Activated CD4-positive, CD25-positive, alpha-beta regulatory T cell (primary cell): ENCODE measurements at regions not wholly inside any gene's neighbourhood (a gene's known extent, or its start where the extent isn't known, plus 50 kb on each side); places are given as distances from the start of the nearest gene placed in this dataset.
"Not testable (repeated sequence)": the region's sequence is repeated elsewhere in the genome, so short reads cannot be mapped to it uniquely, and the experiment has no call there.

ENCODE experiments used
- DNase-seq, 4 experiments: peaks; one replicate each; lab custom pipeline; 2025; lab: John Stamatoyannopoulos, UW

DNA sequence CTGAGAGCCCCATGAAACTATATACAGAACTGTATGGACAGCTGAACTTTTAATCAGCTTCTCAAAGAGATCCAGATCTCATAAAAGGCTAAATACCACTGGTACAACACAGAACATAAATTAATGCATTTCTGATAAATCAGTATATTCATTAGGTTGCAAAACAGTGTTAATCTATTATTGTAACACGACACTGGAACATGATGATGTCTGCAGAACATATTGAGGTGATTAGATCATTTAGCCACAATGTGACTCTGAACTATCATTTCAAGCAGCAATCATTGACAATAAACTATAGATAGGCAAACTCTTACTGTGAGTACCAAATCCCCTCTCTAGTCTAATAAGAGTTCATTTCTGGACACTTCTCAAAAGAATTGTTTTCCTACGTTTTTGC, 50.3 kb downstream of the GASK1B start:
- DNase-seq, result no peak

DNA sequence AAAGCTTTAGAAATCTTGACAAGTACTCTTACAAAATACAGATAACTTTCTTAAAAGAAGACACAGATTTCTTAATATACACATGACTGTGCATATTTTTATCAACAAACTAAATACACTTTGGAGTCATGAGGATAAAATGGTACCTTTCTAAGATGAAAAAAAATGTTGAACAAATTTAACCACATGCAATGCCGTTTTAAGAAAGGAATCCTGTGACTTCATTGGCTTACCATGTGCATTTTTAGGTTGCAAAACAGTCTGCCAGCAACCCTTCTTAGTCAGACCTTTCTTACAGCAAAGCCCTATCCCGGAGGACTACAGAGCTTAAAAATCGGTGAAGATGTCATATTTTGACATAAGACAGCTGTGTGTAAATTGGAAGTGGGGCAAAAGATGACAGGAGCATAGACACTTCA, 51.7 kb downstream of the GASK1B start:
- DNase-seq, result no peak

DNA sequence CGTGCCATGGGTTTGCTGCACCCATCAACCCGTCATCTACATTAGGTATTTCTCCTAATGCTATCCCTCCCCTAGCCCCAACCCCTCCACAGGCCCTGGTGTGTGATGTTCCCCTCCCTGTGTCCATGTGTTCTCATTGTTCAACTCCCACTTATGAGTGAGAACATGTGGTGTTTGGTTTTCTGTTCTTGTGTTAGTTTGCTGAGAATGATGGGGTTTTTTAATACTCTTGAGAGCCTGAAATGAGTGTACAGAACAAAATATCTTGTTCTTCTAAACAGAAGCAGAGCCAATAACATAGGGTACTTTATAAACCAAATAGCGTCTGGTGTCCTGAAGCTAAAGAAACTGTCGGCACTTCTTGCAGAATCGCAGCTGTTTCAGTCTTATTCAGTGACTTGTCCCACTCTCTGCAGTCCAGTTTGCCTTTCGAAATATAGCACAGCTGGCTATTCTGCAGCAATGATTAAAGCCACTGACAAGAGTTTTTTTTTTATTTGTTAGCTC, 52.1 kb downstream of the GASK1B start:
- not testable (repeated sequence) for DNase-seq

DNA sequence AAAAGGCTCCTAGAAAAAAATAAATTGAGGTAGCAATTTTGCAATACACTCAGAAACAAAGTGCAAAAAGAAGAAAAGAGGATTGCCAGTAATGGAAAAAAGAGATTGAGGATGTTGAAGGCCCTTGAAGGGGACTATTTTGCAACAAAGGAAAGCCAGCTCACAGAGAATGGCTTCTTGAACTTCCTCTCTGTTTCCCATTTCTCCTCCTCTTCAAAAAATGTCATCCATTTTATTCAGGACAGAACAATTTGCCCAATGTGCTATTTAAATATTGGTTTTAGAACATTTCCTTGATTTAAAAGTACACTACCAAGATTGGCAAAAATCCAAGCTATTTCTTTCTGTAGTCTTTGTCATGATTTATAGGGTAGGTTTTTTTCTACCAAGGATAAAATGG, 60.2 kb downstream of the GASK1B start:
- DNase-seq, result no peak

DNA sequence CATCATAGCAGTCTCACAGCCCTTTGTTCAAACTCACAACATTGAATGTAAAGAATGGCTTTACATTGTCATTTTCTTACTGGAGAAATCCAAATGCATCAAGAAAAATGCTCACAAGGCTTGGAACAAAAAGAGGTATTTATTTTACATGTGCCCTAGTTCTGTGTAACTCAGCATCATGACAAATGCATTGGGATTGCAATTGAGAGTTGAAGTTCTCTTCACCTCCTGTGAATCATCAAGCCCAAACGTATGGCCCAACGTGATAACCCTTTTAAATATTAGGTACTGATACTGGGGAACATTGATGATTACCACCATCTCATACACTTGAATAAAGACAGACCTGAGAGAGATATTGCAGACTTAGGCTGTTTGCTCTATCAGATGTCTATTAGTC, 61.6 kb downstream of the GASK1B start:
- DNase-seq, result no peak

DNA sequence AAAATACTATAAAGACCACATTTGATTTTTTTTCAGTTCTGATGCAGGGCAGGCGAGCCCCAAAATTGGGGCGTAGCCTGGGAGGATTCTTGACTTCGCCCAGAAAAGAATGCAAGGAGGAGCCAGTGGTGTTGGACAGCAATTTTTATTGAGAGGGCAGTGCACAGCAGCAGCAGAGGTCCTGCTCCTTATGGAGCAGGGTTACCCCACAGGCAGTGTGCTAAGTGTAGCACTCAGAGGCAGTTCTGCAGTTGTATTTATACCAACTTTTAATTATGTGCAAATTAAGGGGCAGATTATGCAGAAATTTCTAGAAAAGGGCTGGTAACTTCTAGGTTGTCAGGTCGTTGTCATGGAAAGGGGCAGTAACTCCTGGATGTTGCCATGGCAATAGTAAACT, 69.9 kb downstream of the GASK1B start:
- no peak for DNase-seq

DNA sequence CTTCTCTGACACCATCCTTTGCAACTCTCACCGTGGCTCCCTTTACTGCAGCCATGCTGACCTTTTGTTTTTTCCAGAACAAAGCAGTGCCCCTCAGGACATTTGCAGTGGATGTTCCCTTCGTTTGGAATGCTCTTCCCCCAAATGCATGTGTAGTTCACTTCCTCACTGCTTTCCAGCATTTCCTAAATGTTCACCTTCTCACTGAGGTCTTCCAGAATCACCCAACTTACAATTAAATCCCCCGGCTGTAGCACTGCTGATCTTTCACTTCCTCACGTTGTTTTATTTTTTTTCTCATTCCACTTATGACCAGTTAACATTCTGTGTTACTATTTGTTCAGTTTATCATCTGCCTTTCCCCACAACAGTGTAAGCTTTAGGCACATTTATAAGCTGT, 73.1 kb downstream of the GASK1B start:
- DNase-seq, result no peak

DNA sequence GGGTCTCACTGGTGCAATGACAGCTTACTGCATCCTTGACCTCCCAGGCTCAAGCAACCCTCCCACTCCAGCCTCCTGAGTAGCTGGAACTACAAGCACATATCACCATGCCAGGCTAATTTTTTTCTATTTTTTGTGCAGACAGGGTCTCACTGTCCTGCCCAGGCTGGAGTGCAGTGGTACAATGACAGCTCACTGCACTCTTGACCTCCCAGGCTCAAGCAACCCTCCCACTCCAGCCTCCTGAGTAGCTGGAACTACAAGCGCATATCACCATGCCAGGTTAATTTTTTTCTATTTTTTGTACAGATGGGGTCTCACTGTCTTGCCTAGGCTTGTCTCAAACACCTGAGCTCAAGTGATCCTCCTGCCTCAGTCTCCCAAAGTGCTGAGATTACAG, 74.0 kb downstream of the GASK1B start:
- no peak for DNase-seq

DNA sequence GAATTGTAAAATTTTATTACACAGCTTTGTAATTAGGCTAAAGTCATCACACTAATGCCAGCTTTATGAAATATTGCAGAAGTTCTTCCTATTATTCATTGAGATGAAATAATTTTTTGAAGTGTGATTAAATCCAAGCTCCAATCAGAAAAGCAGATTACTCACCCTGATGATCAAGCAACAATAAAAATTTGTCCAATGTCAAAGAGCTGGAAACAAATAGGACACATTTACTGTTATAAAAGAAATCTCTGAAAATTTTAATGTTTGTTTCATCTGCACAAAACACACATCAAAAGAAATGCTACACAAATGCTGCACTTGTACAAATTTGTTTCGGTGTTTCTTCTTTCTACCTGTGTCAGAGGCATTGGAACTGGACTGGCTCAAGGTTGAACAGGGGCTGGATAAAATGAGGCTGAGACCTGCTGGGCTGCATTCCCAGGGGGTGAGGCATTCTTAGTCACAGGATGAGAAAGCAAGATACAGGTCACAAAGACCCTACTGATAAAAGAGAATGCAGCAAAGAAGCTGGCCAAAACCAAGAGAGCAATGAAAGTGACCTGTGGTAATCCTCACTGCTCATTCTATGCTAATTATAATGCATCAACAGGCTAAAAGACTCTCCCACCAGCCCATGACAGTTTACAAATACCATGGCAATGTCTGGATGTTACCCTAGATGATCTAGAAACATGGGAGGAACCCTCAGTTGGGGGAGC, 78.3 kb downstream of the GASK1B start:
- DNase-seq, result no peak

DNA sequence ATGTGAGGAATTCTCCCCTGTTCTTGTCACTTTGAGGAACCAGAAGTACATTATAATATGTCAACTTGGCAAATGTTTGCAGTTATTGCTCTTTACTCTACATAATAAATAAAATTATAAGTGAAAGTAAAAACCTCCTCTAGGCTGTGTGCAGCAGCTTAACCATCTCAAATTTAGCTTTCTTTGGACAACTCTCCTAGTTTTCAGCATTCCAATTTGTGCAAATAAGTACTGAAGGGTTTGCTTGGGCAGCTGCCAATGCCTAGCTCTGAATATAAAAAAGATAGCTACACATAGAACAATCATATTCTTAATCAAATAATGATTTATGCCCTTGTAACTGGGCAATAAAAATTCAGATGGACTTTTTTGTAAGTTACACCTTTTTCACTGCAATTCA, 82.5 kb downstream of the GASK1B start:
- DNase-seq, result no peak

DNA sequence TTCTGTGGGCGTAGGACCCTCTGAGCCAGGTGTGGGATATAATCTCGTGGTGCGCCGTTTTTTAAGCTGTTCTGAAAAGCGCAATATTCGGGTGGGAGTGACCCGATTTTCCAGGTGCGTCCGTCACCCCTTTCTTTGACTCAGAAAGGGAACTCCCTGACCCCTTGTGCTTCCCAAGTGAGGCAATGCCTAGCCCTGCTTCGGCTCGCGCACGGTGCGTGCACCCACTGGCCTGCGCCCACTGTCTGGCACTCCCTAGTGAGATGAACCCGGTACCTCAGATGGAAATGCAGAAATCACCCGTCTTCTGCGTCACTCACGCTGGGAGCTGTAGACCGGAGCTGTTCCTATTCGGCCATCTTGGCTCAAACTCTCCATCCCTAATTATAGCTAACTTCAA, 82.9 kb downstream of the GASK1B start:
- not testable (repeated sequence) for DNase-seq

DNA sequence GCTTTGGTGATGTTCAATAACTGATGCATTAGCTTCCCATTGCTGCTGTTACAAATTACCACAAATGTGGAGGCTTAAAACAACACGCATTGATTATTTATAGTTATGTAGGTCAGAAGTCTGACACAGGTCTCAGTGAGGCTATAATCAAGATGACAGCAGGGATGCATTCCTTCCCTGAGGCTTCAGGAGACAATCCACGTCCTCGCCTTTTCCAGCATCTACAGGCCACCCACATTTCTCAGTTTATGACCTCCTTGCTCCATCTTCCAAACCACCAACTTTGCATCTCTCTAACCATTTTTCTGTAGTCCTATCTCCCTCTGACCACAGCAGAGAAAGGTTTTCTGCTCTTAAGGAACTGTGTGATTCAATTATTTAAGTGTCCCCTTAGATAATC, 92.5 kb downstream of the GASK1B start:
- no peak for DNase-seq

DNA sequence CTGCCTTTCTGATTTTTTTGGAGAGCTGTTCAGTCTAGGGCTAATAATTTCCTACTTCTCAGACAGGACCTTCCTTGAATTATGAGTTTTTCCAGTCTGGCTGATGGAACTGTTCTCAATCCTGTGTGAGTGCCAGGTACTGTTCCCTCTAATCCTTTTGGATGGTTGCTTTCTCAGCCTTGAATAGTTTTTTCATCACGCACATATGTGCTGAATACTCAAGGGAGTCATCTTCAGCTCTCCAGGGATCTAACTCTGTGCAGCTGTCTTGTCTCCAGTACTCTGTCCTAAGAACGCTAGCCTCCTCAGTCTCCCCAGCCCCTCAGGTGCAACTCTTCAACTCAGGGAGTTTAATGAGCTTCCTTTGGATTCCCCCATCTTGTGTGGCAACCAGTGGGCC, 93.2 kb downstream of the GASK1B start:
- no peak for DNase-seq

DNA sequence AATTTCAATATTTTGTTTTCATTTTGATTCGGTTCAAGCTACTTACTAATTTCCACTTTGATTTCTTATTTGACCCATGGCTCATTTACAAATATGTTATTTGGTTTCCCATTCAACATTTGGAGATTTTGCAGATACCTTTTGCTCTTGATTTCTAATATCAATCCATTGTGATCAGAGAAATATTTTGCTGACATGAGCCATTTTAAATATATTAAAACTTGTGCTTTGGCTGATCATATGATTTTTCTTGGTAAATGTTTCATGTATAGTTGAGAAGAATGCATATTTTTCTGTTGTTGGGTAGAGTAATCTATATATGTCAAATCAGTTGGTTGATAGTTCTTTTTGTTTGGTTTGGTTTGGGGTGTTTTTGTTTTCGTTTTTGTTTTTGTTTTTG, 95.0 kb downstream of the GASK1B start:
- DNase-seq, result no peak

DNA sequence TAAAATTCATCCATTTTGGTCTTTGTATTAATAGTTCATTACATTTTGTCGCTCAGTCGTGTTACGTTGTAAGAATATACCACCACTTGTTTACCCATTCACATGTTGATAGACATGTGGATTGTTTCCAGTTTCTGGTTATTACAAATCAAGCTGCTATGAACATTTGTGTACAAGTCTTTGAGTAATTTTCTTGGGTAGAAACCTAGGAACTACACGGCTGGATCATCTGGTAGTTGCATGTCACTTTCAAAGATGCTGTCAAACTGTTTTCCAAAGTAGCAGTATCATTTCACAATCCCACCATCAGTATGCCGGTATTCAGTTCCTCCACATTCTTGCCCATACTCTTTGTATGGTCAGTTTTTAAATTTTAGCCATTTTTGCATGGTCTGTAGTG, 98.0 kb downstream of the GASK1B start:
- no peak for DNase-seq

DNA sequence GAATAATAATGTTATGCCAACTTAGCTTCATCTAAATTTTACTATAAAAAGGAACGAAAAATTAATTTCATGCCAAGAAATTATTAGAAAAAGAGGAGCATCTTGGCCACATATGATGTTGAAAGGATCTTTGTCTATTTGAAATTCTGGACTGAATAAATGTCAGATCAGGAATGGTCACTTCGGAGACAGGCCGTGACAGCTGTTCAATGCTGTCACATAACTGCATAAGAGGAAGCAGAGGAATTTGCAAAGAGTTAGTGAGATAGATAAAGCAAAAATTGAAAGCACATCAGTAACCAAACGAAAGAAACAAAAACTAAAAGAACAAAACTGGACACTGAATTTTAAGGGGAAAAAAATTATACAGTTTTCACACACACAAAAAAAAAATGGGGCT, 100.9 kb downstream of the GASK1B start:
- DNase-seq, result no peak

DNA sequence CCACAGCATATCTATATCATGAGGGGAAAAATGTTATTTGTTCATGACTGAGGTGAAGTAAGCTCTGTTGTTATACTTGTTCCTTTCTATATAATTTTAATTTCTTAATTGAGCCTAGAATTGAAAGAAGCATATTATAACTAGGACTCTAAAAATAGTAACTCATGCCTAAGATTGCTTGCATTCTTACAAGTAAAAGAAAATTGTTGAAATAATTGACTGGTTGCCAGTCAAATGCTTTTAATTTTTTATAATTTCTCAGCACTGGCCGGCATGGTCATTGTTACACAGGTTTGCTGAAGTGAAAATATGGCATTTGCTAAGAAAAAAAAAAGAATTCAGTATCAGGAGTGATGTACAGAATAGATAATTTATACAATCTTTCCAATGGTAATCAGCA, 104.8 kb downstream of the GASK1B start:
- DNase-seq, result no peak

DNA sequence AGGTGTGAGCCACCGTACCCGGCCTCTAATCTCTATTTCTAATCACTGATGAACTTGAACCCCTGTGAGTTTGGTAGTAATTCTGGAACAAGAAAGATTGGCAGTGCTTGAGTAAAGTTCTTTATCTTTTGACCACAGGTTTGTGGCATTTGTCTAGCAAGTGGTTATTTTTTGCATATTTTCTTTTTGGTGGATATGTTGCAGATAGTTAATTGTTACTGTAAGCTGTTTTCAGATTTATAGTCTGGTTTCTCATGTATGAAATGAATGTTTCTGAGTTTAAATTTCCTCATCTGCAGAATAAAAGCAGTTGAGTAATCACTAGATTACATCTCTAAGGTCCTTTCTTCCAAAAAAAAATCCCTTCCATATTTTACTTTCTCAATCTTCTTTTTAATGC, 105.2 kb downstream of the GASK1B start:
- no peak for DNase-seq

DNA sequence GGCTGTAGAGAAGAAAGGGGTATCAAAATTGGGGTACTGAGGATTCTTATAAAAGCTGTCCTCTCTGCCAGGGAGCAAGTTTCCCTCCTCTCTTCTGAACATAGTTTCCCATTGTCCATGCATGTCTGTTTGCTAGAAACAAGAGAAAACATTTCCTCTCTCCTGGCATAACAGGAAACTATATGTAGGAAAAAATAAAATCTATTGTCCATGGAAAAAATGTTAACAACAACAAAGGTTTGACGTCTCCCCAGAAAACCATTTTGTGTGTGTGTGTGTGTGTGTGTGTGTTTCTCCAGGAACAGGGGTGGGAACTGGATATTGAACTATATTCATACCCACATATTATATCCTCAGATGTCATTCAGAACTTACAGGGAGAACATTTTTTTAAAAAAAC, 107.2 kb downstream of the GASK1B start:
- DNase-seq, result no peak

DNA sequence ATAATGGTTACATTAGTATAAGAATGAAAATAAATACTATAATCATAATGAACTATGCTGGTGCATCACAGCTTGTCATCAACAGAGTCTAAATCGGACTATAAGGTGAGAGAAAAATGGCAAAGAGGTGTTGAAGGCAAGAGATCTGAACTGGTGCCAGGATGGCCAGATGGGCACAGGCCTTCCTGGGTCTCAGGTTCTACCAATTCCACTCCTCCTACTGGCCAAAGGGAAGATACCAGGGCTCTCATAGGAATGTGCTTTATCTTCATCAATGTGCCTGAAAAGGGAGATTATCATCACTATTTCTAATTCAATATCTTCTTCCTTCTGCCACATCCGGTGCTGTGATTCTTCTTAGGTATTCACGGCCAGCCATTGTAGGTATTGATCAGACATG, 107.6 kb downstream of the GASK1B start:
- no peak for DNase-seq

DNA sequence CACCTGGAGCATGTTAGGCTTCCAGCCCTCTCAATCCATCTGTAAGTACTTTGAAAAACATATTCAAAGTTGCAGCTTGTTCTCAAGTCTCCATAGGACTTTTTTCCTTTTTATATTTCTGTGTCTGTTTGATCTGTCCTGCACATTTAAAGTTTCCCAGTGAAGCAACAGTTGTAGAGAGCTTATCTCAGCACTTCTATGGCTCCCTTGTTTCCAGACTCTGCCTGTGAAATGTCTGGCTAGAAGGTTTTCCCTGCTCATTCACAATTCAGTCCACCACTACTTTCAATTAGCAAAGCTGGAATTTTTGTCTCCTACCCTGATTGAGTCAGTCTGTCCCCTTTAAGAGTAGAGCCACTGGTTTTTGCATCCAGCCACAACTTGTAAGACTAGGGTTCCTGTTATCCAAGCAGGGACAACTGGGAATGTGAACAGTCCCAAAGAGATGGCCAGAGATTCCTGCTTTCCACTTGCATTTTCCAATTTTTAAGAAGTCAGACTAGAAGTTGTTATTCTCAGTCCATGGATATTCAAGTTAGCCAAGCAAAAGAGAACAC, 116.1 kb downstream of the GASK1B start:
- no peak for DNase-seq

DNA sequence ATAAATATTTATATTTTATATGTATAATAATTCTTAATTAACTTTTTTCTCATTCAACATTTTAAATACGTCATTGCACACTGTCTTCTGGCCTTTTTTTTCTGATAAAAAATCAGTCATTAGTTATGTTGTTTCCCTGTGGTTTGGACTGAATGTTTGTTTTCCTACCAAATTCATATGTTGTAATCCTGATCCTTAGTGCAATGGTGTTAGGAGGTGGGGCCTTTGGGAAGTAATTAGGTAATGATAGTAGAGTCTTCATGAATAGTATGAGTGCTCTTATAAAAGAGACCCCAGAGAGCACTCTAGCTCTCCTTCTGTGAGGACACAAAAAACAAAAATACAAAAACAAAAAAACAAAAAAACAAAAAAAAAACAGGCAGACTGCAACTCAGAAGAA, 117.2 kb downstream of the GASK1B start:
- no peak for DNase-seq

DNA sequence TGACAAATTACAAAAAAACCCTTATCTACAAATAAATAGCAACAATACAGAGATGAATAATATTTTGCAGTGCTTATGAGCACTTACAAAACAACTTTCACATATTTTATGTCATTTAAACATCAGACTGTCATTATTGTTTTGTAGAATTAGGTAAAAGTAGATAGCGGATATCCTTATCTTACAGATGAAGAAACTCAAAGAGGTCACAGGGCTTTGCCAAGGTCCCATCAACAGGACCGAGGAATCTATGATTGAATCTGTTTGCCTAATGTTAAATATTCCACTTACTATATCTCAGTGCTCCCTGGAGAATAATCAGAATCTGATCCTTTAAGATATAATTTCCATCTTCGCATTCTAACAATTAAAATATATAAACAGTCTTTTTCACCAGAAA, 119.0 kb downstream of the GASK1B start:
- DNase-seq, result no peak

DNA sequence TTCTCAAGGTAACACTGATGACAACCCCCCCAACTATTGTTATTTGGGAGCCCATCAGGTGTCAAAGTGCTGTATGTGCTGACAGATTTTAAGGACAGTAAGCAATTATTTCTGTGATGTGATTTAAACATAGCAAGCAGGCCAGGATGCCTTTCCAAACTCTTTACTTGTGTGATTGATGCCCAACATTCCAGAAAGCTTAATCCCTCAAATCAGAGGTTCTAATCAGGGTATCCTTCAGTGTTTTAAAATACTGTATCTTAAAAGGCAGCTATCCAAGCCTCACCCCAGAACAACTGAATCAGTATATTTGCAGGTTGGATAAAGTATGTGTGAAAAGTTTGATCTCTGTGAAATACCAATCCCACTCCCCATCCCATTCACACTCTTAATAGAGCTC, 119.7 kb downstream of the GASK1B start:
- no peak for DNase-seq
